H7 (cell line): ENCODE measurements at regions not wholly inside any gene's neighbourhood (a gene's known extent, or its start where the extent isn't known, plus 50 kb on each side); places are given as distances from the start of the nearest gene placed in this dataset.

Source experiments
- DNase-seq: peaks from one replicate; pipeline ENCODE4 v3.0.0; 2012
- H3K27me3 ChIP-seq: 2 replicates; pipeline ENCODE4 v1.6.0; 2011; ENCODE audit warnings: mild to moderate bottlenecking, low read length; ENCODE audit not compliant: control insufficient read depth, insufficient read depth
- H3K36me3 ChIP-seq: replicated peaks from 2 replicates; pipeline ENCODE4 v1.5.1; 2011; ENCODE audit warnings: low read length; ENCODE audit not compliant: control insufficient read depth, insufficient read depth
- H3K4me3 ChIP-seq: 2 replicates; pipeline ENCODE4 v1.5.1; 2011; ENCODE audit warnings: low read depth, mild to moderate bottlenecking, control low read depth, low read length, moderate library complexity; ENCODE audit not compliant: insufficient read depth

- no peak overlapping the region for H3K4me3 ChIP-seq
- DNase-seq: peak; percentile 51
- H3K27me3 ChIP-seq: no peaks in the 10 kb centered on the region
Observed at GRCh38 chr6:168785720-168786511, 344.9 kb downstream of the SMOC2 start.

GRCh38 chr6:168784426-168784825 lies 343.4 kb downstream of the SMOC2 start:
- Histone ChIP-seq H3K27me3 (no peaks in the 10 kb centered on the region), H3K4me3 (no peak overlapping the region), H3K36me3 (no peaks in the 10 kb centered on the region)
- peak; percentile 47 for DNase-seq

More at GRCh38 chr6:168785720-168786511, 344.9 kb downstream of the SMOC2 start:
- no peaks in the 10 kb centered on the region for H3K36me3 ChIP-seq

GRCh38 chr6:168783720-168784119 lies 342.7 kb downstream of the SMOC2 start:
- Histone ChIP-seq H3K27me3 (no peaks in the 10 kb centered on the region), H3K36me3 (no peaks in the 10 kb centered on the region), H3K4me3 (no peak overlapping the region)
- DNase-seq: no peak

GRCh38 chr6:168782187-168782751 lies 341.3 kb downstream of the SMOC2 start:
- H3K36me3 ChIP-seq: no peaks in the 10 kb centered on the region
- no peak overlapping the region for H3K4me3 ChIP-seq
- no peaks in the 10 kb centered on the region for H3K27me3 ChIP-seq
- DNase-seq: no peak

- DNase-seq: no peak
- H3K4me3 ChIP-seq: no peak overlapping the region
- no peaks in the 10 kb centered on the region for H3K36me3 ChIP-seq
- no peaks in the 10 kb centered on the region for H3K27me3 ChIP-seq
Observed at GRCh38 chr6:168778201-168778600, 337.2 kb downstream of the SMOC2 start.

- Histone ChIP-seq H3K4me3 (no peak overlapping the region), H3K27me3 (no peaks in the 10 kb centered on the region), H3K36me3 (no peaks in the 10 kb centered on the region)
- no peak for DNase-seq
Observed at GRCh38 chr6:168774381-168774780, 333.4 kb downstream of the SMOC2 start.

- Histone ChIP-seq H3K36me3 (no peaks in the 10 kb centered on the region), H3K27me3 (no peaks in the 10 kb centered on the region), H3K4me3 (no peak overlapping the region)
- no peak for DNase-seq
Observed at GRCh38 chr6:168773788-168774187, 332.8 kb downstream of the SMOC2 start.

GRCh38 chr6:168765752-168766151 lies 324.8 kb downstream of the SMOC2 start:
- Histone ChIP-seq H3K4me3 (no peak overlapping the region), H3K36me3 (no peaks in the 10 kb centered on the region), H3K27me3 (no peaks in the 10 kb centered on the region)
- no peak for DNase-seq

GRCh38 chr6:168756009-168756634 lies 315.1 kb downstream of the SMOC2 start:
- H3K4me3 ChIP-seq: no peak overlapping the region
- H3K36me3 ChIP-seq: no peaks in the 10 kb centered on the region
- DNase-seq: no peak
- no peaks in the 10 kb centered on the region for H3K27me3 ChIP-seq

GRCh38 chr6:168746643-168747042 lies 305.7 kb downstream of the SMOC2 start:
- Histone ChIP-seq H3K27me3 (no peaks in the 10 kb centered on the region), H3K36me3 (no peaks in the 10 kb centered on the region), H3K4me3 (no peak overlapping the region)
- no peak for DNase-seq

GRCh38 chr6:168746013-168746412 lies 305.0 kb downstream of the SMOC2 start:
- no peaks in the 10 kb centered on the region for H3K36me3 ChIP-seq
- no peak overlapping the region for H3K4me3 ChIP-seq
- no peaks in the 10 kb centered on the region for H3K27me3 ChIP-seq
- no peak for DNase-seq

GRCh38 chr6:168744861-168745260 lies 303.9 kb downstream of the SMOC2 start:
- Histone ChIP-seq H3K36me3 (no peaks in the 10 kb centered on the region), H3K27me3 (no peaks in the 10 kb centered on the region), H3K4me3 (no peak overlapping the region)
- no peak for DNase-seq

- no peaks in the 10 kb centered on the region for H3K36me3 ChIP-seq
- DNase-seq: no peak
- no peaks in the 10 kb centered on the region for H3K27me3 ChIP-seq
- no peak overlapping the region for H3K4me3 ChIP-seq
Observed at GRCh38 chr6:168741942-168742782, 301.2 kb downstream of the SMOC2 start.

- no peak for DNase-seq
- Histone ChIP-seq H3K27me3 (no peaks in the 10 kb centered on the region), H3K4me3 (no peak overlapping the region), H3K36me3 (no peaks in the 10 kb centered on the region)
Observed at GRCh38 chr6:168741305-168741704, 300.3 kb downstream of the SMOC2 start.
